ENCODE measurements at regions not wholly inside any gene's neighbourhood (a gene's known extent, or its start where the extent isn't known, plus 50 kb on each side); places are given as distances from the start of the nearest gene placed in this dataset.

GRCh38 chr10:129361676-129362376, 105.2 kb upstream of the MGMT start:
- no peak overlapping the region for H3K27ac ChIP-seq
- DNase-seq (ENCODE audit: low read depth, low spot score) = no peak

- H3K27ac ChIP-seq = no peak overlapping the region
- no peak for DNase-seq (ENCODE audit: low read depth, low spot score)
Observed at GRCh38 chr10:129364949-129365348, 102.1 kb upstream of the MGMT start.

GRCh38 chr10:129365767-129366402, 101.2 kb upstream of the MGMT start:
- DNase-seq (ENCODE audit: low read depth, low spot score) = no peak
- H3K27ac ChIP-seq = no peak overlapping the region

- no peak overlapping the region for H3K27ac ChIP-seq
- no peak for DNase-seq (ENCODE audit: low read depth, low spot score)
Observed at GRCh38 chr10:129366450-129366849, 100.6 kb upstream of the MGMT start.

GRCh38 chr10:129369566-129369965, 97.5 kb upstream of the MGMT start:
- H3K27ac ChIP-seq = no peak overlapping the region
- no peak for DNase-seq (ENCODE audit: low read depth, low spot score)

- H3K27ac ChIP-seq = no peak overlapping the region
- DNase-seq (ENCODE audit: low read depth, low spot score) = no peak
Observed at GRCh38 chr10:129371541-129371940, 95.5 kb upstream of the MGMT start.

GRCh38 chr10:129372172-129372571, 94.9 kb upstream of the MGMT start:
- no peak for DNase-seq (ENCODE audit: low read depth, low spot score)

GRCh38 chr10:129373231-129373630, 93.8 kb upstream of the MGMT start:
- H3K27ac ChIP-seq = no peak overlapping the region
- no peak for DNase-seq (ENCODE audit: low read depth, low spot score)

More at GRCh38 chr10:129372172-129372571, 94.9 kb upstream of the MGMT start:
- no peak overlapping the region for H3K27ac ChIP-seq

GRCh38 chr10:129373718-129374117, 93.3 kb upstream of the MGMT start:
- DNase-seq (ENCODE audit: low read depth, low spot score) = no peak
- no peak overlapping the region for H3K27ac ChIP-seq

- DNase-seq (ENCODE audit: low read depth, low spot score) = no peak
- H3K27ac ChIP-seq = no peak overlapping the region
Observed at GRCh38 chr10:129375171-129375570, 91.9 kb upstream of the MGMT start.

GRCh38 chr10:129375912-129376311, 91.1 kb upstream of the MGMT start:
- H3K27ac ChIP-seq = no peak overlapping the region
- no peak for DNase-seq (ENCODE audit: low read depth, low spot score)

GRCh38 chr10:129380279-129380678, 86.8 kb upstream of the MGMT start:
- no peak overlapping the region for H3K27ac ChIP-seq
- no peak for DNase-seq (ENCODE audit: low read depth, low spot score)

- DNase-seq (ENCODE audit: low read depth, low spot score) = no peak
- H3K27ac ChIP-seq = no peak overlapping the region
Observed at GRCh38 chr10:129381741-129382140, 85.3 kb upstream of the MGMT start.

GRCh38 chr10:129382401-129382800, 84.6 kb upstream of the MGMT start:
- no peak overlapping the region for H3K27ac ChIP-seq
- DNase-seq (ENCODE audit: low read depth, low spot score) = no peak

- DNase-seq (ENCODE audit: low read depth, low spot score) = no peak
- H3K27ac ChIP-seq = no peak overlapping the region
Observed at GRCh38 chr10:129383651-129384050, 83.4 kb upstream of the MGMT start.

- DNase-seq (ENCODE audit: low read depth, low spot score) = no peak
Observed at GRCh38 chr10:129385600-129385999, 81.4 kb upstream of the MGMT start.

GRCh38 chr10:129386415-129387257, 80.4 kb upstream of the MGMT start:
- no peak overlapping the region for H3K27ac ChIP-seq
- DNase-seq (ENCODE audit: low read depth, low spot score) = no peak

More at GRCh38 chr10:129385600-129385999, 81.4 kb upstream of the MGMT start:
- no peak overlapping the region for H3K27ac ChIP-seq

GRCh38 chr10:129387258-129387525, 79.8 kb upstream of the MGMT start:
- no peak for DNase-seq (ENCODE audit: low read depth, low spot score)

GRCh38 chr10:129388435-129388834, 78.6 kb upstream of the MGMT start:
- no peak for DNase-seq (ENCODE audit: low read depth, low spot score)
- H3K27ac ChIP-seq = no peak overlapping the region

More at GRCh38 chr10:129387258-129387525, 79.8 kb upstream of the MGMT start:
- no peak overlapping the region for H3K27ac ChIP-seq

- H3K27ac ChIP-seq = no peak overlapping the region
Observed at GRCh38 chr10:129389194-129389593, 77.8 kb upstream of the MGMT start.

GRCh38 chr10:129390147-129390546, 76.9 kb upstream of the MGMT start:
- DNase-seq (ENCODE audit: low read depth, low spot score) = no peak

More at GRCh38 chr10:129389194-129389593, 77.8 kb upstream of the MGMT start:
- no peak for DNase-seq (ENCODE audit: low read depth, low spot score)

More at GRCh38 chr10:129390147-129390546, 76.9 kb upstream of the MGMT start:
- H3K27ac ChIP-seq = no peak overlapping the region
